ENCODE measurements at regions not wholly inside any gene's neighbourhood (a gene's known extent, or its start where the extent isn't known, plus 50 kb on each side); places are given as distances from the start of the nearest gene placed in this dataset.
"Not testable (repeated sequence)": the region's sequence is repeated elsewhere in the genome, so short reads cannot be mapped to it uniquely, and the experiment has no call there.

DNA sequence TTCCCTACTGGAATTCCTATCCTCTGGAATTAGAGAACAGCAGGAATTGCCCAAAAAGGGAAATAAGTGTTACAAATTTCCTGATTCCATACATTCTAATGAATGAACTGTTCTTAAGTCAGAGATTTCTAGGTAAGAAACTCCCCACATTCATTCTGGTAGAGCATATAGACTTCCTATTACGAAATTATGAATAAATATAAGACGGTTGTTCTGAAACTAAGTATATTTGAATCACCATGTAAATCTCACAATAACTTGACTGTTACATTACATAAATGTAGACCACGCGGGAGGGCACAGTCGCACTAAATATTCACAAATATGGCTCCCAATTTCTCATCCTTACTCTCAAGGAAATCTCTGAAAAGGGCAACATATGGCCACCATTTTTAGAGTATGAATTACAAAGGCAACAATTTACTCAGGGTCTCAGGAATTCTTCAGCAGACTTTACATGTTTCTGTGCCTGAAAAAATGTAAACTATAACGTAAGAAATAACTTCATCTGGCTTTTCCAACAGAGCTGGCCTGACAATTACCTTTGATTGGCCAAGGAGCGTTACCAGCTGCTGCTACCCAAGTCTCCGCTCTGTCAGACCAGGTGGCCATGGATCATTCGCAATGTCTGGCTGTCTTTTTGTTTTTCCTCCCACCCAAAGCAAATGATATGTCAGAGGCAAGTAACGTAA is 115.8 kb downstream of the MPP7 start:
- DNase-seq: no peak

DNA sequence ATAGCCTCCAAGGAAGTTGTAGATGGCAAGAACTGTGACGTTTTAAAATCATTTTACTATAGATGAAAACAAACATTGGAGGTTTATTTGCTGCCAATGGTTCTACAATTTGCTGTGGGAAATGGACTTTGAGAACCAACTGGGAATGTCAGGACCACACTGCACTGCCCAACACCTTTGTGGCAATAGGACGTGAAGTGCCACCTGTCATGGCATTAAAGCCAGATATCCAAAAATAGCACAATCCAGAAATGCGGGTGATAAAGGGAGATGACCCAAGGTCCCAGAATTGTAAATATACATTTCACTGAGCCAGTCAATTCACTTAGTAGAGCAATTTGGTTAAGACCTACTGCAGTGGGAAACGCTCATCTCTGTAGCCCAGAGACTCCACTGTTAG is 116.4 kb downstream of the MPP7 start:
- no peak for DNase-seq

DNA sequence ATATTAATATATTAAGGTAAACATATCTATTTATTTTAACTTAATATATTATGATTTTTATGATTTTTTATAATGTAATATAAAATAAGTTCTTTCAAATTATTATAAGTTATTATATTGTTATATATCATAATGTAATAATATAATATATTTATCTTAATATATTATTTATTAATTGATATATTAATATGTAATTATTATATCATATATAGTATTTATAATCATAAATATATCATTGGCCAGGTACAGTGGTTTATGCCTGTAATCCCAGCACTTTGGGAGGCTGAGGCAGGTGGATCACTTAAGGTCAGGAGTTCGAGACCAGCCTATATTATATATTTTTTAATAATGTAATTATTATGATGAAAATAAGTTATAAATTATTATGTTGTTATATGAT is 118.1 kb downstream of the MPP7 start:
- no peak for DNase-seq

DNA sequence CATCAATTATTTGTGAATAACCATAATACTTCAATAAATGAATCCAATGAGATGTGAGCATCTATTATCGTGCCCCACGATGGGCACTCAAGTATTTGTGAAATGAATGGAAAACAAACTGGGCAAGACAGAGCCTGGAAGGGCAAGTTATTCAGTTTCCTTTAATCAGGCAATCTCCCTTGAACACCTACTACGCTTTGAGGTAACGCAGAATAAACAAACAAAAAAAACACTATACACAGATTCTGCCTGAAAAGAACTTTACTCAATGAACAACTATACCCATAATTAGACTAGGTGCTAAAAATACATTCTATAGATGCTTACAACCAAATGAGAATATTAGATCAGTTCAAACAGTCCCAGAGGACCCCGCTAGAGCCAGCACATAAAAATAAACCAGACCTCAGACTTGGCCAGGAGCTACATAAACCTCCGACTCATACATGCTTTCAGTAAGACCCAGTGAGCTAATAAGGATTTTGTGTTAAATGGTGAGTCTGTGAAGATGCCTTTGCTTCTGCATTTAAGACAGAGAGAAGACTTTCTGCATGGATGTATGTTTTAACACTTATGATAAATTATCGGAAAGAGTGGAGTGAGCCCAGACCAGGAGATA is 121.3 kb downstream of the MPP7 start:
- DNase-seq: no peak

DNA sequence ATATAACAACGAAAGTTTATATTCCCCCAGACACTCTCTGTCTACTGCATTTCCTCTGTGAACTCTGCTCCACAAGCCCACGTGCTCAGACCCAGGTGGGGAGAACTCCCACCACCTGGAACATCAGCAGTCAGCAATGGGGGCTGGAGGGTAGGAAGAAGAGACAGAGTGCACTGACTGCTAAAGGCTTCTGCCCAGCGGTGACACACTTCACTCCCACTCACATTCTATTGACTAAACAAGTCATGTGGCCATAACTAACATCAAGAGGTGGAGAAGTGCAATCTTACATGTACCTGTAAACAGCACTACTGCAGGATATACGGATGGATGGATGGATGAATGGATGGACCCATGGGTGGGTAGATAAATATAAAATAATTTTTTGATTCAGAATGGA is 122.2 kb downstream of the MPP7 start:
- DNase-seq: no peak

DNA sequence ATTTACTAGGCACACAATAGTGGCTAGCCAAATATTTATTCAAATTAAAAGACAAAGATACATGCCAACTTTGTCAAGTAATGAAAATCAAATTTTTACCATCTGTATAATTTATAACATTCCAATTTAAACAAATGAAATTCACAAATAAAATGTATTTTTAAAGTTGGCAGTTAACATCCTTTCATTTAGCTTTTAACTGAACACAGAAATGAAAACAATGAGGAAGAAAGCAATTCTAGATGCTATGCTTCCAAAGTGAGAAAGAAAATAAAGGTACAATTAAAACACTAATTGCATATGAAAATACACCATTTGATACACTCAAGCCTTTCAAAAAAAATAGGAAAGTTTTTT is 123.1 kb downstream of the MPP7 start:
- DNase-seq: no peak

DNA sequence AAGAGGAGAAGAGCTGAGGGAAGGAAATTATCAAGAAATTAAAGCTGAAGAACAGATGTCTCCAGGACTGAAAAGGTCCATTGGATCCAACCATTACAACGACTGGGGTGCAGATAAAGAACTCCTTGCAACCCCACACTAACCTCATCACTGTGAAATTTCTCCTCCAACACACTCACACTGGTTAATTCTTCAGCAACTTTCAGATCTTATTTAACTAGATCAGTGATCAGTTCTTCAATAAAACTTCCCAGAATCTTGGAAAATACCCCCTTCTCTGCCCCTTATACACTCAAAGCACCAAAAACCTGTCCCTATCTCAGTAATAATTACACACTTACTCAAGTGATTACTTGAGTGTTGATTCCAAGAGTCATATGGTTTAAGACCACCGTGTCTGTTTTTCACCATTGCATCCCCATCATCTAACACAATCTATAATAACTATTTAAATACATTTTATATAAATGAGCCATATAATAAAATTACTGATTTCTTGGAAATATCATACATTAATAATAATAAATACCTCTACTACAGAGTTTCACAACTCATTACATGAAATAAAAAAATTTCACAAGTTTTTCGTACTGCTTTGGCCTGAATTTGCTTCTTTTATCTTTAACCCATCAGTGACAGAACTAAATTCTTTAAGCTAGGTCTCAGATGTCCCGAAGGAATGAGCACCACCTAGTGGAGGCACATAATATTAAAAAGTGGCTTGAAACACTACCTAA is 123.7 kb downstream of the MPP7 start:
- DNase-seq: no peak

DNA sequence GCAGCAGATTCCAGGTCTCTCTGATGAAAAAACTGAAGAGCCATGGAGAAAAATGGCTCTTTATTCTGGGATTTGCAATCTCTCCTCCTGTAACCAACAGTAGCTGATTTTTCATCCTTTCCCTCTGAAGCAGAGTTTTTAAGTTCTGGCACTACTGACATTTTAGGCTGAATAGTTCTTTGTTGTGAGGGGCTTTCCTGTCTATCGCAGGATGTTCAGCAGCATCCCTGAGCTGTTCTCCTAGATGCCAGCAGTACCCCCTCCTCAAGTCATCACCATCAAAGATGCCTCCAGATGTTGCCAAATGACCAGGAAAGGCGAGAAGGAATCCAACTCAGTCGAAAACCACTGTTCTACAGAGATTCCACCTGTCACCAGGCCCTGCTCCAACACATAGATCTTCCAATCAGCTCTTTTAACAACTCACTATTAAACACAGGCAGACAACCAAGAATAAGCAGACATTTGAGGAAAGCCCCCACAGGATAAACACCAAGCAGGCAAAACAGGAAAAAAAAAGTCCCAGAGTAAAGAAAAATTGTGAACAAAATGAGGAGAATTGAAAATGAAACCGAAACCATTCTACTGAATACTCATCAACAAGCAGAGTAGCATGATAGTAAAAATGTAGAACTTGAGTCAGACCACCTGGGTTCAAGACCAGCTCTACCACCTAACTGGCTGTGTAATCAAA is 124.8 kb downstream of the MPP7 start:
- no peak for DNase-seq

DNA sequence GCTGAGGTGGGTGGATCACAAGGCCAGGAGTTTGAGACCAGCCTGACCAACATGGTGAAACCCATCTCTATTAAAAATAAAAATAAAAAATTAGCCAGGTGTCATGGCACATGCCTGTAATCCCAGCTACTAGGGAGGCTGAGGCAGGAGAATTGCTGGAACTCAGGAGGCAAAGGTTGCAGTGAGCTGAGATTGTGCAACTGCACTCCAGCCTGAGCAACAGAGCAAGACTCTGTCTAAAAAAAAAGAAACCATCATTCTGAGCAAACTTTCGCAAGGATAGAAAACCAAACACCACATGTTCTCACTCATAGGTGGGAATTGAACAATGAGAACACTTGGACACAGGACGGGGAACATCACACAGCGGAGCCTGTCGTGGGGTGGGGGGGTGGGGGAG is 126.4 kb downstream of the MPP7 start:
- DNase-seq: not testable (repeated sequence)

DNA sequence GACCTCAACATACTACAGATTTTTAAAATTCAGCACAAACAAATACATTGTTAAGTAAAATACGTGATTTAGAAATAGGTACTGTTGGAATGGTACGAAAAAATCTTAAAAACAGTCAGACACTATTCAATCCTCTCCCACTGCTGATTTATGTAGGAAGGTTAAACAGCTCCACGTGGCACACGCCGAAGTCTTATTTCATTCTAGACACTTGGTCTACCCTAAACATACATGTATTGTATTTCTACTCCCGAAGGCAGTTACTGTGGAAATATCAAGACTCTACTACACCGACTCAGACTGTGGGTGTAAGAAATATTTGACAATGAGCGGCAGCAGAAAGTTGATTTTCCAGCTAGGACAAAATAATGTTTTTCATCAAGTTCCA is 130.6 kb downstream of the MPP7 start:
- no peak for DNase-seq

DNA sequence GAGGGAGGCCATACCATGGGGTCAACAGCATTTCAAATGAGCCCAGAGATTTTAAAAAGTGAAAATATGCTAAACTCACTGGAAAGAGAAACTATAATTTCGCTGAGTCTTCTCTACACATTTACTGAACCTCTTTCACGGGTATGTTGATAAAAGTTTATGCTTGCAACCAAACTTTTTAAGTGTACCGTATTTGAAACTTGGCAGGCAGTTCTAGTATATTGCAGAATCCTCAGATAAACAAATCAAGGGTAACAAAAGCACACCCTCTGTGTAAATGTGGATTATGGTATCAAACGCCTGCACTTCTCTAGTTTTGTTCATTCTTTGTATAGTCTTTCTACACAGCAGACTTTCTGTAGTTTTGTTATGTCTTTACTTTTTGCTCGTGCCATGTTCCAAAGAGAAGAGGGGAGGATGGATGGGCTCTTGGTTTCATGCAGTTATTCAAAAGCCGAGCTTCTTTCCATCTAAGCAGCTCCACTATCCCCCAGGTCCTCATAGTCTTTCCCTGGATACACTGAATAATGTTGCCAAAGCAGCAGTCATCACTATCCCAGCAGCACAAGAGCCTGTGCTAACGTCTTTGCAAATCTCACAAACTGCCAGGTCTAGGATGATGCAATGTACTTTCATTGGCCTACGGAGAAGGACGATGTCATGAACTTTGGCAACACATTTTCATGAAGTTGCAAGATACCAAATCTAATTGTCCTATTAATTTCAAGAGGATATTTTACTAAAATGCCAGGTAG is 131.2 kb downstream of the MPP7 start:
- no peak for DNase-seq

DNA sequence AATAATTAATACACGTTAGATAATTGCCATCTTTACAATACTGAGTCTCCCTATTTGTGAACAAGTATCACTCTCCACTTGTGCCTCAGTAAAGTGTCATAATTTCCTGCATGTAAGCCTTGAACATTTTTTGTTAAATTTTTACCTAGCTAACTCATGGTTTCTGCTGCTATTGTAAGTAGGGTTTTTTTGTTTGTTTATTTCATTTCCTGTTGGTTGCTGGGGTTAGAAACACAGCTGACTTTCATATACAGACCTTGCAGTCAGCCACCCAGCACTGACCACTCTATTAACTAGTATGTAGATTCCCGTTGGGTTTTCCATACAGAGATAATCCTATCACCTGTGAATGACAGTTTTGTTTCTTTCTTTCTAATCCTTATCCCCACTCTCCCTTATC is 133.3 kb downstream of the MPP7 start:
- no peak for DNase-seq

DNA sequence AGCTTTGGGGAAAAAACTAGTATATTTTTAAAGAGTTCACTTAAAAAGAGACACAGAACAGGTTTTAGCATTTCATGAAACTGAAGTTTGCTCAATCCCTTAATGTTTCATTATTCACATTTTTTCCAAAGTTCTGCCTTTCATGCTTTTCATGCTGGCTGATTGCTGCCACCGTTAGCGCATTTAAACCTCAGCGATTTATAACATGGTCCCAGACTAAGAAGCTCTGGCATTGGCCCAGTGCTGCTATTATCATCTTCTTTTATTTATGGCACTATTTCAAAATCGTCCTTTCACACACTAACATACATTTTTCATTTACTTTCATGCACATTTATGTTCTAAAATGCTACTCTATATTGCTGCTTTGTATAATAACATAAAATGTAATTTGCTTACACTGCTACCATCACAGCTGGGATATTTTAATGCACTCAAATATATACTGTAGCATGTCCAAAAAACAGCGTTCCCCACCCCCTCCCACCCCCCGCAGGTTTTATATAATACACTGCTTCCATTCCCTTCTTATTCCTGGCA is 141.9 kb downstream of the MPP7 start:
- DNase-seq: no peak

DNA sequence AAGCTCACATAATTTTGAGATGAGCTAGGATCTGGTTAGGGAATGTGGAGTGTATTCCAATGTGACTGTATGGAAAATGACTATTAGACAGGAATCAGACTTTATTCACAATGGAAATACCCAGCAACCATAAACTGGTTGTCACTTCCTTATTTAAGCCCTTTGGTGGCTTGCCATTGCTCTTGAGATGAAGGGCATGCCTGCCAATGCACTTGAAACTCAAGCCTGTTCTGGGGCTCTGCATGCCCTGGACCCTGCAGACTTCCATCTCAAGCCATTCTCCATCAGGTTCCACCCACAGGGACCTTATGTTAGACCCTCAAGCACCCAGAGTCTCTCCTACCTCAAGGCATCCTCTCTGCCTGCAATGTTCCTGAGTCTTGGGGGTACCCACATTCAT is 145.5 kb downstream of the MPP7 start:
- DNase-seq: no peak

DNA sequence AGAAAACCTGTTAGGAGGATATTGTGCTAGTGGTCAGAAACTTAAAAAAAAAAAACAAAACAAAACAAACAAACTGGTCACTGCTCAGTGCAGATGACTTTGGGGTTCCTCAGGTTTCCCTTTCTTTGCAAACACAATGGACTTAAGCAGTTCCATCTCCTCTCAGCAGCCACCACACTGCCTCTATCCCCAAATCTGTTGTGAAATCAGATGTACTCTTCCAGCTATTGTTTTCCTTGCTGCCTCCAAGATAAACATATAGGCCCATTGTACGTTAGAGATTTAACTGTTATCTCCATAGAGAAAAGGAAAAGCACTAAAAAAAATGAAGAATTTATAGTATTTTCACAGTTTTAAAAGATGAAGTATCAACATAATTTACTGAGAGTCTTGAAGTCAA is 147.1 kb downstream of the MPP7 start:
- no peak for DNase-seq

DNA sequence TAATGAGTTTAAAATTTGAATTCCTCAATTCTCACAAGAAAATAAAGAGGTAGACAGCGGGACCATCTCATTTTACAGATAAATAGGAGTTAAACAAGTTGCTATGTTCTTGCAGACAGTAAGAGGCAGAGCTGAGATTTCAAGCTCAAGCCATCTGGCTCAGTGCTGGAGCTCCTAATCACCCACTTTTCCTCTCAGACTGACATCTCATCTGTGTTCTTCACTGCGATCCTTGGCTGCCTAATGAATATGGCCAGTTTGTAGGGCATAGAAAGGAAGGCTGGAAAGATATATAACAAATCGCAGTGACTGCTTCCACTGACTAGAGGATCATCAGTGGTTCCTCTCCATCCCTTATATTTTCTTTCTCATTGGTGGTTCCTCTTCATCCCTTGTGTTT is 151.2 kb downstream of the MPP7 start:
- no peak for DNase-seq

DNA sequence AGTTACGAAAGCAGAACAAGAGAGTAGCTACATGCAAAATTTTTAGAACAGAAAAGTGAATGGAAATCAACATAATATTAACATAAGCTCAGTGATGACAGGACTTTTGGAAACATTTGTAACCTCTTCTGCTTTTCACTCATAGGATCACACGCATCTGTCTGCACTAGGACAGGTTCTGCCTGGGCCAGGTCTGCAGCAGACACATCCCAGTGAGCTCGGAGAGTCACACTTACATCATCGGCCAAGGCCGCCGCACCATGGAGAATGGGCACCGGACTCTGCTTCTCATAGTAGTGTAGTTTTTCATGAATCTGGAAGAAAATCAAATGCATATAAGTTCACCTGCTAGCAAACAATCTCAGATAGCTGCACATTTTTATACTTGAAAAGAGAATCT is 150.9 kb upstream of the ODAD2 start:
- no peak for DNase-seq

DNA sequence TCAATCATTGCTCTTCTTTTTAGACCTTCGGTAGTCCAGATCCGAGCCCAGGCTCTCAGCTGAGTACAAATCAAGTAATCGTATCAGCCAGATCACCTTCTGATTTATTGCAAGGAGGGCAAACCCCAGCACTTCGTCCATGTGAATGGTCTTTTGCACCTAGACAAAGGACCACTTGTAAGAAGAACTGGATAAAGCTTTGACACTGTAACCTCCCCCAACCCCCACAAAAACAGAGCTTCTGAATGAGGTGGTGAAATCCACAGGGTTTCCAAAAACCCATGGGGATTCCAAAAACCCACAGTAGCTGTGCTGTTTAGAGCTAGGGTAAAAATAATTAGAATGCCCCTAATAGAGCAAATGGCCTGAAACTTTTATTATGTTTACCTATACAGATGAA is 148.8 kb upstream of the ODAD2 start:
- DNase-seq: no peak

DNA sequence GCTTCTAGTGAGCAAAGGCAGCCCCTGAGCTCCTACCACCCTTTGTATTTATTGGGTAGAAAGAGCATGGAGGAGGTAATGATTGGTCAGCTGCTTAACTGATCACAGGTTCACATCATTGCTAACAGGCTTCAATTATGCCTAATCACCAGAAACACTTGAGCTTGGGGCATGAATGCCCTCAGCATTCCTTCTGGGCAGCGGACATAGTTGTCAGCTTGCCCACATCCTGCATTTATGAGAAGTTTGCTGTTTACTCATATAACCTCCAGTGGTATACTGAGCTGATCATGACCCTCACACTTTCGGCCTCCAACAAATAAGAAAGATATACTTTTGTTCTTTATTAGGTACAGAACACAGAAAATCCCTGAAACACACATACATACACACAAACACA is 140.3 kb upstream of the ODAD2 start:
- no peak for DNase-seq

DNA sequence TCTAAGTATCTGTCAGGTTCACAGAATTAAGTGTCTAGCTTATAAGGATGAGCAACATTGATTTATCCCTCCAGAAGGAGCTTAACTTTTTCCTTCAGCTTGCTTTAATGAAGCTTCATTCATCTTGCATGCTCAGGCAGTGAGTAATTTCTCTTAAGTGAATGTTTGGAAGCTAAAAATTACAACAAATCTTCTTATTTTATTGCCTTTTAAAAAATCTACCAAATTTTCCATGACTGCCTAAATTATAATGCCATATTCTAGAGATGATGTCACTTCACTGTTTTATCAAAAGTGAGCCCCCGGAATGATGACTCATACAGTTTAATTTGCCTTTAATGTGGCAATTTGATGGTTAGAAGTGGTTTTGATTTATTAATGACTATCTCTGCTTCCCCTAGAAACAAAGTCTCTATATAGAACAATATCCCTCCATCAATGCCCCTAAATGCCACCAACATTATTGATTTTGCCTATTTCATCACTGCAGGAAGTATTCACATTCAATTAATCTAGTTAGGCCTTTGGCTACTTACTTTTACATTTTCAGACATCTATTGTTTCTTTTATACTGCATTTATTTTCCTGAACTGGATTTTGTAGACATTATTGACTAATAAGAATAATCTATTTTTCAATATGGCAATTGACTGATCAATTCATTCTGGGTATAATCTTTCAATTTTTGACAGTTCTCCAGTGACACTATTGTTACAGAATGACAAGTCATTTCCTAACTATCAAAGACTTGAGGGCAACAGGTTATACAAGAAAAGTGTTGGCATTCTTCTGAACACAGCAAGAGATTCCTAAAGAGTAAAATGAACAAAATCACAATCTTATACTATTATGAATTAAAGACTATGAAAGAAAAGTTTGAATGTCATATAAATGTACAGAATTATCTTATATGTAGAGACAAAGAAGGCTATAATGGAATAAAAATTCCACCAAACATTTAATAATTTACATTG is 139.3 kb upstream of the ODAD2 start:
- DNase-seq: no peak

DNA sequence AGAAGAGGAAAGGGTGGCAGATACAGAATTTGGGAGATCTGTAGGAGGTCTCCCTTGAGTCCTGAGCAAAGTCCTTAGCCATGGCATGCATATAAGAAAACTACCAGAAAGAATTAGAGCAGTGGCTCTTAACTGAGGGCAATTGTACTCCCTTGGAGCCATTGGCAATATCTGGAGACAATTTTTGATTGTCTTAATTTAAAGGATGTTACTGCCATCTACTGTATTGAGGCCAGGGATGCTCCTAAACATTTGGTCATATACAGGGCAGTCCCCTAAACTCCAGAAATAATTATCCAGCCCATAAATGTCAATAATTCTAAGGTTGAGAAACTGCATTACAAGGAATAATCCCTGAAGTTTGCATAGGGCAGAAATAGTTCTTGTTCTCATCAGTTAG is 136.4 kb upstream of the ODAD2 start:
- no peak for DNase-seq

DNA sequence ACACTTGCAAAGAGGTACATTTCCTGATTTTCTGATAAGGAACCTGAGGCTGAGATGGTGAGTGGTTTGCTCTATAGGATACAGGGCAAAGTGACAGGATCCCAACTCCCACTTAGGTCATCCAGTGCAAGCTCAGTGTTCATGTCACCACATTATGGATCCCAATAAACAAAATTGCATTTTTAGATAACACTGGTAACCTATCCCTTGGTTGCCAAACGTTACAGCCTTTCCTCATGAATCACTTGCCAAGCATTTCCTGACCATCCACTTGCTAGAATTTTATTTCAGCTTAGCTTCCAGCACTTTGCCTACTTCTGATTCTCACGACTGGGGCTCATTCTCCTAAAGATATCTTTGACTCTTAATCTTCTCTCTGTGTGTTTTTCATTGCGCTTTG is 131.4 kb upstream of the ODAD2 start:
- DNase-seq: no peak

All from right forelimb (tissue), 1 donor.